NOMO-1 (cell line): ENCODE measurements at regions not wholly inside any gene's neighbourhood (a gene's known extent, or its start where the extent isn't known, plus 50 kb on each side); places are given as distances from the start of the nearest gene placed in this dataset.

Experiments
- DNase-seq, 2 experiments: peaks; one replicate each; lab custom pipeline; 2025; ENCODE audit not compliant: unreplicated experiment in 2 of 2; lab: John Stamatoyannopoulos, UW

DNA sequence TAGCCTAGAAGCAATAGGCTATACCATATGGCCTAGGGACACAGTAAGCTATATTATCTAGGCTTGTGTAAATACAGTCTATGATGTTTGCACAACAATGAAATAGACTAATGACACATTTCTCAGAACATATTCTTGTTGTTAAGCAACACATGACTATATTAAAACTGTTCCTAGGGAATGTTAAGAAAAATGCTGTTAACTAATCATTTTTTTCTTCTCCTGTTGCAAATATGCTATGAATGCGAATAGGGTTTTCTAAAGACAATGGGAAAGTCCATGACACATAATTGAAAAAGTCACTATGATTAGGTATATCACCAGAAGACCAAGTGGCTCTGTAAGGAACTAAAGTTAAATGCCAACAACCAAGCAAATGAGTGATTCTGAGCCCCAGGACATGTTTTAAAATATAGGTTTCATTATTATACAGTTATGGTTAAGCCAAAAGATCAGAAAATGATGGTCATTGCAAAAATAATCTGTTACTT lies 454.0 kb upstream of the SORCS1 start:
- no peak for DNase-seq

DNA sequence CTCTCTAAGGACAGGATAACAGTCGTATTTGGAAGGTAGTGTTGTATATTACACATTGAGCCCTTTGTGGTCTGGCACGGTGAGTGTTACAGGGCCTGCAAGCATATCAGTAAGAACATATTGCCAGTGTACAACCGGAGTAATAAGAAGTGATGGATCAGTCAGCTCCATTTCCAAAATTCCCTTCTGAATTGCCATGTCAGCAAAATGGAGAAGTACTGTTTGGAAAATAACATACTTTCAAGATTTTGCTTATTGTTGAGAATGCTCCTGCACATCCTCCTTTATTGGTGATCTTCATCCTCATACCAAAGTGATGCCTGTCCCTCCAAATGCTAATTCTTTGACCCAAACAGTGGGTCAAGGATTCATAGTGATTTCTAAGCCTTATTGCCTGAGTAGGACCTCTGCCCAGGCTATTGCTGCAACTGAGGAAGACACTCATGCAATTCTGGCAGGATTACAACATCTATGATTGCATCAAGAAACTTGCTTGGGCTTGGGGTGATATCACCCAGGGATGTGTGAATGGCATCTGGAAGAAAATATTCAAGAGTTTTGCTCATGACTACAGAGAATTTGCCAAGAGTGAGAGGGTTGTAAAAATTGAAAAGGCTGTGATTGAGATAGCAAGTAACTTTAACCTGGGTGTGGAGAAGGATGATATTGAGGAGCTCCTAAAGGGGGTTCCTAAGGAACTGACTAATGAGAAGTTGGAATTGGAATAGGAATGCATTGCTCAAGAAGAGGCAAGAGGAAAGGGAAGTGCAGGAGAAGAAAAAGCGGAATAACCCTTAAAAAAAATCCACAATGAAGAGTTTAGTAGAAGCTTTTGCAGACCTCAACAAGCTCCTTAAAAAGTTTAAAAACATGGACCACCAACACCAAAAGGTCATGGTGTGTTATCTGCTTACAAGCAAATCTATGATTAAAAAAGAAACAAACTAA lies 452.2 kb upstream of the SORCS1 start:
- DNase-seq = peak; percentile 82 to 83

DNA sequence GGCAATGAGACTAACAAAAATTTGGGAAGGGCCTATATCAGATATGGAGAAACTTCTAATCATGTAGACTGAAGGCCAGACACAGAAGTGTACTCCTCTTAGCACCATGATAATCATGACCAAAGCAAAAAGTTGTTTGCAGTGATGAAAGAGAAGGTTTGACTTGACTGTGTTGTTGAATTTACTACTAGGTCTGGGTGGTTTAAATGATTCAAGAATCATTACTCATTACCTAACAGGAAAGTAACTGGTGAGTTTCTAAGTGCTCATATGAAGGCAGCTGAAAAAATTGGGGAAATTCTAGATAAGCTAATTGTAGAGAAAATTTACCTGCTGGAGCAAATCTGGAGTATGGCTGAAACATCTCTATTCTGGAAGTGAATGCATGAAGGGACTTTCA lies 451.5 kb upstream of the SORCS1 start:
- peak; percentile 11 to 25 for DNase-seq

DNA sequence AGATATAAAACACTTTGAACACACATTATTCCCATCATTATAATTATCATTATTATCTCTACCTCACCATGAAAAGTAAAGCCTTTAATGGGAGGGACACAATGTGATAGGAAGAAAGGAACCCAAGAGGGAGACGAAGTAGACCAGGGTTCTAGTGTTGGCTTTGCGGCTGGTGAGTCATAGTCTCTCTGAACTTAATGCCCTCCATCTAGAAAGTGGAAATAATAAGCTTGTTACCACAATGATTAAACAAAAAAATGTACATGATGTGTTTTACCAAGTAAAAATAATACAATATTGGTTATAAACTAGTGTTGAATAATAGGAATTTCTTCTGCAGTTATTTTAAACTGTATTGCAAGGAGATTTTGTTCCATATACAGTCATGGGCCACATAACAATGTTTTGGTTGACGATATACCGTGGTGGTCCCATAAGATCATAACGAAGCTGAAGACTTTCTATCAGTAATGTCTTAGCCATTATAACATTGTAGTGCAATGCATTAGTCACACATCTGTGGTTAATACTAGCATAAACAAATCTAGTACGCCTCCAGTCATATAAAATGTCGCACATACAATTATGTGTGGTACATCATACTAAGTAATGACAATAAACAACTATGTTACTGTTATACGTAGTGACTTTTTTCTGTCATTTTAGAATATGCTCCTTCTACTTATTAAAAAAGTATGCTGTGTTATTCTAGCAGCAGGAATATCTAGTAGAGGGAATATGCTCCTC lies 450.6 kb upstream of the SORCS1 start:
- DNase-seq = peak in 1 of 2 experiments; percentile 28

DNA sequence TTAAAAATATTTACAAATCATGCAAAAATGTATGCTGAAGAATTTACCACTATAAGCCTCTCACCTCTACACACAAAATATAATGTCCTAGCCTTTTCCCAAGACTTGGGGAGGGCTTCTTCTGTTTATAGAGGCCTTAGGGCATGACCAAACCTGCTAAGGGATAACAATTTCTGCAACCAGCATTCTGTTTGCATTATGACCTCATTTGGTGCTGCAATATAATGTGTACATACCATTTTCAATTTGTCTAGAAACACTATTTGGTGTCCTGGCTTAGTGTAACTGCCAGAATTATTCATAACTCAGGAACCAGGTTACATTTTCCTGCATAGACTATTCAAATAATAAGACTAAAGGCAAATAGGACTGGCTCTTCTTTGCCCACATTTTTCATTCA lies 446.6 kb upstream of the SORCS1 start:
- no peak for DNase-seq

DNA sequence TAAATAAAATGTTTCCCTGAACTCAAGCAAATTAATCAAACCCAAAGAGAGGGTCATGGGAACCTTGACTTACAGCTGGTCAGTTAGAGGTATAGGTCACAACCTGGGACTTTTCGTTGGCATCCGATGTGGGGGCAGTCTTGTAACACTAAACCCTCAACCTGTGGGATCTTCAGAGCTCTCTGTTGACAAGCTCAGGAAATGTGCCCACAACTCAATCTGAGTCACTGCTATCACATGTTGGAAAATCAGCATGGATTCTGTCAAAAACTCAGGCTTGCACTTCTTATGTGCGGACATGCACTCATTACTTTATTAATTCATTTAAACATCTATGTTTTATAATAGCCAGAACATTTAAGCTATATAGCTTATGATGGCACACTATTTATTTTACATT lies 424.6 kb upstream of the SORCS1 start:
- no peak for DNase-seq

DNA sequence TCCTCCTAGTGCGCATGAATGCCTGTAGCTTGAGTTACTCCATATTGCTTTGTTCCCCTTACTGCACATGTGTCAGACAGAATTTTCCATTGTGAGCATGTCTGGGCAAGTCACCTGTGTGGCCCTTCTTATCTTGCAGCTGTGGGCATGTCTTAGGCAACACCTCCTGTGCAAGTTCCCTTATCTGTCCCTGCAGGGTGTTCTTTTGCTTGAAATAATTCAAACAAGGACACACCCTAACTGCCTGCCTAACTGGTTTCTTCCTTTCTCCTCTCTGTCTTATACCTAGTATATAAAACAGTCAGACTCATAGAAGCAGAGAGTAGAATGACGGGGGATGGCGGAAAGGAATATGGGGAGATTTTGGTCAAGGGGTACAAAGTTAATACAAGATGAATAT lies 421.1 kb upstream of the SORCS1 start:
- no peak for DNase-seq

DNA sequence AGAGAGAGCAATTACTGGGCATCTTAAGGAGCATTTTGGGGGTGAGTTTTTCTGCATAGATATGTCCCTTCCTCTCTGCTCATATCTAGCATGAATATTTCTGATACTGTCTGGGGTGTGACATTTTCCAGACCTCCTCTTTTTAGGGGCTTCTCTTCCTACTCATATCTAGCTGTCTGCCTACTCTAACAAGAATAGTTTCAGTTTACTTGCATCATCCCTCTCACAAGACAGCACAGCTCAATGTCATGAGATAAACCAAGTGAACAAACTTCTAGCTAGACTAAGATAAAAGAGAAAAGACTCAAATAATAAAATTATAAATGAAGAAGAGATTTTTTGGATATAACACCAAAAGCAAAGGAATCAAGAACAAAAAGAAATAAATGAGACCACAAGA lies 419.5 kb upstream of the SORCS1 start:
- no peak for DNase-seq

DNA sequence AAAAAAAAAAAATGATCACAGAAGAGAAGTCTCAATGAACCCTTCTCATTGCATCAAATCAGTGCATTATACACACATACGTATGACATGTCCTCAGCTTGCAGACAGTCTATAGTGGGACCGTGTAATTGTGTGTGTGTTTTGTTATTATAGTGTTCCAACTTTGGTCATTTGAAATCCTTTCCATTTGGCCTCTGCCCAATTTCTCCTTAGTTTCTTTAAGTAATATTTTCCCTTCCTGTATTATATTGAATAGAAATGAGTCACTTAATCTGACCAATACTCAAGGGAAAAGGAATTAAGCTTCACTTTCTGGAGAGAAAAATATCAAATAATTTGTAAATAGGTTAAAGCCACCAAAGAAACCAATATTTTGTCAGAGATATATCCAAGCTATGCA lies 415.5 kb upstream of the SORCS1 start:
- no peak for DNase-seq

DNA sequence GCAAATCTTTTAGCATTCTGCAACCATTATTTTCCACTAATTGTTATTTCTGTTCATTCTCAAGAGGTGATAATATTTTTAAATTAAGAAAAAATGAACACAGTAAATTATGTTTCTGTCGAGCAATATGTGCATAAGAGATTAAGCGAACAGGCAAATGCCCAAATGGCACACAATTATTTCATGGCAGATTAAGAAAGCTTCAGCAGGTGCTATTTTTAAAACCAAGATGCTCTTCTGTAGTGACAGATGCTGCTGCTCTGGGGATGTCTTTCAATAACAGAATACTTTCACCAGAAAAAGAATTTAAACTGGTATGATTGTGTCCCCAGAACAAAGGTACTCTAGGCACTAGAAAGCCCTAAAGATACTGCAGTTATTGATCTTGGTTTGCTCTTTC lies 412.7 kb upstream of the SORCS1 start:
- no peak for DNase-seq

DNA sequence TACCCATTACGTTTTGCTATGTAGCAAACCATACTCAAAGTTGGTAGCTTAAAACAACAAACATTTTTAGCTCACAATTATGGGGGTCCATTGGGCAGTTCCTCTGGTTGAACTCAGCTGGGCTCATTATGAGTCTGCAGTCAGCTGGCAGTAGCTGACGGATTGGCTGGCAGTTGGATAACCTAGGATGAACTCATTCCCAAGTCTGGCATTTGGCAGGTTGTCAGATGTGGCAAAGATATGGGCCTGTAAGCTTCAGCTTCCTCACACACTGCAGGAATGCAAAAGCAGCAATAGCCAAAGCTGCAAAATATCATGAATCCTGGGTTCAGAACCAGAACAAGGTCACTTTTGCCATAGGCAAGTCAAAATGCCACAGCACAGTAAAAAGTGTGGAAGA lies 412.2 kb upstream of the SORCS1 start:
- DNase-seq = no peak

DNA sequence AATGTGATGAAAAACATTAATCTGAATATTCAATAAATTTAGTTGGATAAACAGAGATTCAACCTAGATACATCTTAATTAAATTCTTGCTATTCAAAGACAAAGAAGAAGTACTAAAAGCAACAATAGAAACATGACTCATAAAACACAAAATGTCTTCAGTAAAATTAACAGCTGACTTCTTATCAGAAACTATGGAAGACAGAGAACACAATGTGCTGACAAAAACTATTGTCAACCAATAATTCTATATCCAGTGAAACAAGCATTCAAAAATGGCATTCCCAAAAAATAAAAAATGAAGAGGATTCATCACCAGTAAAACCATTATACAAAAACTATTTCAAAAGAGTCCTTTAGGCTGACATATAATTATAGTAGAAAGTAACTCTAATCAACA lies 400.5 kb upstream of the SORCS1 start:
- no peak for DNase-seq

DNA sequence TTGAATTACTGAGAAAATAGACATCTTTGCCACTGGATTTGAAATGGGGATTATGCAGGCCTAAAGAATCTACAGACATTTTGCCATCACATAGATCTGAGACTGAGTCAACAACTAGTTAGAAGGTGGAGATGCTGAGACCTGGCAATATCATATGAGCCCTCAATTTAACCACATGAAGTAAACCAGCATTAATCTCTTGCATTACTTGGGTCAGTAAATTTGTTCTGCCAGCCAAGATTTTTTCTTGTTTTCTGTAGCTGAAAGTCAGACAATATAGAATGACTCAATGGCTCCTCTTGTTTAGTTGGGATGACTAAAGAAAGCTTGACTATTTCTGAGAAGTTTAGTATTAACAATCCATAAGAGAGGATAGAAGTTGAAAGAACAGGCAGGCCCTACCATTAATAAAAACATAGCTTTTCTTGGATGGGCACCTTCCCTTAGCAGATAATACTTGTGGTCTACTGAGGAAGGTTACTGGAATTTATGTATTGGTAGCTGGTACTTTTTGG lies 396.7 kb upstream of the SORCS1 start:
- DNase-seq = no peak

DNA sequence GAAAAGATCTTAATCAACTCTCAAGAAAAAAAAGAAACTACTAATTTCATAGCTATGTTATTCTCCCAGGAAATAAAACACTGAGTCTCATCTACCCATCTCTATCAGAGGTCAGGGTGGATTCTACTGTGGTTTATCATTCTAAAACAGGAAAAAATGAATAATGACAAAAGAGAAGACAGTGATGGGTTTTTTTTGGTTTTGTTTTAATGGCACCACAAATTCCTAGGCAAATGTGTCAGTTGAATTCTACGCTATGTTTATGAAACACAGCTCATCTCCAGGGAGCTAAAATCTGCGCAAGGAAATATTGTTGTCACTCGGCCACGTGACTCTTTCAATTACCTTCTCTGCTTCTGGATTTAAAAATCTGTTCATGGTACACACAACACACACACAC lies 393.4 kb upstream of the SORCS1 start:
- no peak for DNase-seq

DNA sequence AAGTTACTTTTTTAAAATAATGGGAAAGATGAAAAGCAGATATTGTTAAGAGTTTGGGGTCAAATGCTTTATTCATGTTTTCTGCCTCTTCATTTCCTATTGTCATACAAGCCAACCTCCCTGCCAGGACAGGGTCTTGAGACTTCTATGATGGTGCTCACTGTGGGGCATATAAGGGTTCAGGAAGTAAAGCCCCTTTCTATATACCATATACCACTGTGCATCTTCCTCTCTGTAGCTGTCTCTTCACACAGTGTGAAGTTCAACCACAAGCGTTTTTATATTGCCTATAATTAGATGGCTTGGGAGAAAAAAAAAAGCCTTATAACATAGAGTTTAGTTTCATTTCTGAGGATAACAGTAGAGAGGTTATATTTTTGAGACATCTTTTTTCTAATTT lies 389.8 kb upstream of the SORCS1 start:
- no peak for DNase-seq

DNA sequence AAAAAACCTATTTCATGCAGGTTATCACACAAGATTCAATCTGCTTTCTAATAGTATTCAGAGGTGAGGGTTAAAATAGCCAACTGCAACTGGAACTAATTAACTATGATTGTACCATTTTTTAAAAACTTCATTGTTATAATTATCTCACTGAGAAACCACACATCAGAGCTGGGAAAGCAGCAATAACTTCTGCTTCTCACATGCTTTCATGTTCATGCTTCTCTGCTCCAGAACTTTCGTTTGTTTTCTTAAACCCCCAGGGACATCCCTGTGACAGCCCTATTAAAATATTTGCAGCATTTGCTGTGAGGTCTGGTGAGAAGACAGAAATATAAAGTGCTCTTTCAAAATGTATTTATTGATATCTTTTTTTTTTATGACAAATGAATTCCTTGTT lies 389.0 kb upstream of the SORCS1 start:
- peak in 1 of 2 experiments; percentile 36 for DNase-seq

DNA sequence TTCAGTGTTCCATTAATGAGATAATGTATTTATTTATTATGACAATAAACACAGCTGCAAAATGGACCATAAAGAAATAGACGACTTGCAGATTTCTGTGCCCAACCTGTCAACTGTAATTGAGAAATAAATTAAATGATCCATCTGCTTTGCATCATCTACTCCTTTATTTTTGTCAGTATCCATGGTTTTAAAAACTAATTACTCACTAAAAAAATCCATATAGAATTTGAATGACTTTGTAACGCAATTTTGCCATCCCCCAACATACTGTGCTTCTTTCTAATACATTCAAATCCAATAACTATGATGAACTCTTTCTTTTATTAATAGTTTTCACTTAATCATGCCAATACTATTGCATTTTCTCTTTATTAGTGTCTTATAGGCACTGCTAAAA lies 388.5 kb upstream of the SORCS1 start:
- no peak for DNase-seq

DNA sequence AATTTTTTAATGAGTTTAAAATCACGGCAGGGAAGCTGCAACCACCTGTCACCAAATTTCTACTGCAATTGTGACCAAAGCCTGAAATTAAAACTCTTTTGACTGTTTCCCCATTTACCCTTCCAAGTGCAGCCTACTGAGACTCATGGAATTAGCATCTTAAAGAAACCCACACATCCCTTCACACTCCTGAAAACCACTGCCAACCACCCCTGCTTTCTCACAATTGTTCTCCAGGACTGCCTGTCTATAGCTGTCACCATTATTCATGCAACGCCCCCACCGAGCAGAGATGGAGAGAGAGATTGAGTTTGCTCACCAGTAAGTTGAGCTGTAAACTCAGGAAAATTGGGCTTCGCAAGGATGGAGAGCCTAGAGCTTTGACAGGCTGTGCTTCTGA lies 383.8 kb upstream of the SORCS1 start:
- no peak for DNase-seq

DNA sequence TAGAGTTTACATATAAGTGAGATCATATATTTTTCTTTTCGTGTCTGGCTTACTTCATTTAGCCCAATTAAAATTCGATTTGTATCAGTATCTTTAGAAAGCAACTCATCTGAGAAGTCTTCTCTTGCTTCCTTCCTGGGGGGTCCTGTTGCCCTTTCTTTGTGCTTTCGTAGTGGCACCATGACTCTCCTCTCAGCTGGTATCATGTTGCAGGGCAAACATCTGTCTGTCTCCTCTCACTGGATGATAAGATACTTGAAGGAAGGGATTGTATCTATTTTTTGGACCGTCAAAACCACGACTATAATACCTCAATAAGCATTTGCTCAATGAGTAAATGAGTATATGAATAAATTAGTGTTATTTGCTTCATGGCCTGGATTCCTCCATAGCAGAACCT lies 382.5 kb upstream of the SORCS1 start:
- DNase-seq = no peak

DNA sequence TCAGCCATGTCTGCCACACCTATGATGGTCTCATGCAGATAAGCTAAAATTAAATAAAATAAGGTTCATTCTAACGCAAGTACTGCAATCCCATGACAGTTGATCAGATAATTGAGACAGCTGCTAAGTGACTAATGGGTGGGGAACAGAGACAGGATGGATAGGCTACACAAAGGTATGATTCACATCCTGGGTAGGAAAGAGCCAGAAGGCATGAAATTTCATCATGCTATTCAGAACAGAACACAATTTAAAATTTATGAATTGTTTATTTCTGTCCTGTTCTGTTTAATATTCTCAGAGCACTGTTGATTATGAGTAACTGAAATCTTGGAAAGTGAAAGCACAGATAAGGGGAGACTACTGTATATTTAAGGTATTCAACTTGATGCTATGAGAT lies 381.8 kb upstream of the SORCS1 start:
- DNase-seq = peak; percentile 24 to 68

DNA sequence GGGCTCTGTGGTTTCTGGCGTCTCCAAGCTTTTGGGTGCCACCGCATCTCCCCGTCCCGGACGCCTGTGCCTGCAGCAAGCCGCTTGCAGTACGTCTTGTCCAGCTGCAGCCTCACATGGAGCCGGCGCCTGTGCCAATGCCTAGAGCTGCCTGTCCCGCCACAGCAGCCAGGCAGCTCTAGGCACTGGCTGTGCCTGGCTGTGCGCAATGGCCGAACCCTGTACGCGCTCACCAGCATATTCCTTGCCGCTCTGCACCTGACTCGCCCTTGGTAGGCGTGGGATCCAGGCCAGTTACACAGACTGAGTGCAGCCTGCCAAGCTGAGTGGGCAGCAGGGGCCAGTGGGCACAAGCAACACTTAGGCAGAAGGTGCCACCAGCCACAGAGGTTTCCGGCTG lies 381.2 kb upstream of the SORCS1 start:
- no peak for DNase-seq
